Astrocyte (in vitro differentiated cells and primary cell): ENCODE measurements at regions not wholly inside any gene's neighbourhood (a gene's known extent, or its start where the extent isn't known, plus 50 kb on each side); places are given as distances from the start of the nearest gene placed in this dataset.

Source experiments
- DNase-seq: peaks from one replicate; pipeline ENCODE4 v3.0.0-alpha.2; 2010; ENCODE audit warnings: low read depth
- FAIRE-seq: peaks from 2 replicates; lab custom pipeline; 2011; peaks lifted over from hg19 to GRCh38; lab: Jason Lieb, UNC
- H2AFZ ChIP-seq: 2 replicates; pipeline ENCODE4 v1.6.0; 2012; ENCODE audit warnings: low read depth, low read length, inconsistent platforms
- H3K27ac ChIP-seq: 2 replicates; pipeline ENCODE4 v1.5.1; 2011; ENCODE audit warnings: low read depth, low read length, inconsistent platforms
- H3K27me3 ChIP-seq: 2 replicates; pipeline ENCODE4 v1.6.0; 2011; ENCODE audit warnings: low read length, inconsistent platforms; ENCODE audit not compliant: insufficient read depth
- H3K36me3 ChIP-seq: 2 replicates; pipeline ENCODE4 v1.5.1; 2011; ENCODE audit warnings: low read length, inconsistent platforms; ENCODE audit not compliant: insufficient read depth
- H3K4me1 ChIP-seq: 2 replicates; pipeline ENCODE4 v1.5.1; 2011; ENCODE audit warnings: low read length, inconsistent platforms; ENCODE audit not compliant: insufficient read depth
- H3K4me2 ChIP-seq: 2 replicates; pipeline ENCODE4 v1.6.0; 2012; ENCODE audit warnings: low read length, inconsistent platforms
- H3K4me3 ChIP-seq: 2 replicates; pipeline ENCODE4 v1.5.1; 2011; ENCODE audit warnings: low read depth, mild to moderate bottlenecking, low read length, inconsistent platforms; ENCODE audit not compliant: insufficient read depth
- H3K79me2 ChIP-seq: 2 replicates; pipeline ENCODE4 v1.6.0; 2012; ENCODE audit warnings: mild to moderate bottlenecking, low read length, inconsistent platforms; ENCODE audit not compliant: insufficient read depth
- H3K9ac ChIP-seq: 2 replicates; pipeline ENCODE4 v1.6.0; 2012; ENCODE audit warnings: mild to moderate bottlenecking, low read length, inconsistent platforms
- H3K9me3 ChIP-seq: 2 replicates; pipeline ENCODE4 v1.5.1; 2012; ENCODE audit warnings: low read depth, mild to moderate bottlenecking, low read length, inconsistent platforms; ENCODE audit not compliant: insufficient read depth
- H4K20me1 ChIP-seq: 2 replicates; pipeline ENCODE4 v1.6.0; 2012; ENCODE audit warnings: low read length, inconsistent platforms; ENCODE audit not compliant: insufficient read depth
- H3K27ac Mint-ChIP-seq: one replicate; pipeline ENCODE4 v1.8.0; 2021; ENCODE audit warnings: mild to moderate bottlenecking, mixed read lengths; ENCODE audit not compliant: unreplicated experiment
- H3K27me3 Mint-ChIP-seq: one replicate; pipeline ENCODE4 v1.8.0; 2021; ENCODE audit warnings: low read depth, mixed read lengths; ENCODE audit not compliant: unreplicated experiment
- H3K36me3 Mint-ChIP-seq: one replicate; pipeline ENCODE4 v1.8.0; 2021; ENCODE audit warnings: low read depth, mixed read lengths; ENCODE audit not compliant: unreplicated experiment
- H3K4me1 Mint-ChIP-seq: one replicate; pipeline ENCODE4 v1.8.0; 2021; ENCODE audit warnings: low read depth, mixed read lengths; ENCODE audit not compliant: unreplicated experiment
- H3K4me3 Mint-ChIP-seq: one replicate; pipeline ENCODE4 v1.8.0; 2021; ENCODE audit warnings: mild to moderate bottlenecking, moderate library complexity, mixed read lengths; ENCODE audit not compliant: unreplicated experiment
- H3K9me3 Mint-ChIP-seq: one replicate; pipeline ENCODE4 v1.8.0; 2021; ENCODE audit warnings: mild to moderate bottlenecking, mixed read lengths; ENCODE audit not compliant: unreplicated experiment
- CTCF ChIP-seq: IDR thresholded peaks from 2 replicates; pipeline ENCODE4 v1.5.1; 2011; ENCODE audit warnings: low read depth, mild to moderate bottlenecking, inconsistent platforms, low read length, moderate library complexity; ENCODE audit not compliant: insufficient read depth
- EZH2 ChIP-seq: IDR thresholded peaks from 2 replicates; pipeline ENCODE4 v1.6.1; 2012; ENCODE audit warnings: mild to moderate bottlenecking, low read length, inconsistent platforms; ENCODE audit not compliant: insufficient read depth

GRCh38 chr7:85931919-85932318 is 711.8 kb upstream of the GRM3 start:
- Histone ChIP-seq H3K79me2 (no peaks in the 10 kb centered on the region), H3K4me3 (no peak overlapping the region), H3K4me2 (no peak overlapping the region), H4K20me1 (no peaks in the 10 kb centered on the region), H3K4me1 (no peaks in the 10 kb centered on the region), H3K27me3 (no peaks in the 10 kb centered on the region), H3K36me3 (no peaks in the 10 kb centered on the region), H3K9me3 (no peaks in the 10 kb centered on the region), H2AFZ (no peak overlapping the region), H3K9ac (no peak overlapping the region), H3K27ac (no peak overlapping the region)
- DNase-seq (no peak), FAIRE-seq (no peak)
- Mint-ChIP-seq H3K36me3 (no peaks in the 10 kb centered on the region), H3K4me3 (no peak overlapping the region), H3K4me1 (no peaks in the 10 kb centered on the region), H3K27ac (no peak overlapping the region), H3K27me3 (no peaks in the 10 kb centered on the region), H3K9me3 (peaks cover 7% of the 10 kb centered on the region)
- TF ChIP-seq EZH2 = no peak

- Histone ChIP-seq H4K20me1 (no peaks in the 10 kb centered on the region), H3K4me3 (no peak overlapping the region), H3K27ac (no peak overlapping the region), H3K9me3 (no peaks in the 10 kb centered on the region), H3K4me1 (no peaks in the 10 kb centered on the region), H3K27me3 (no peaks in the 10 kb centered on the region), H3K36me3 (no peaks in the 10 kb centered on the region), H2AFZ (no peak overlapping the region), H3K9ac (no peak overlapping the region), H3K79me2 (no peaks in the 10 kb centered on the region), H3K4me2 (no peak overlapping the region)
- Mint-ChIP-seq H3K27ac (no peak overlapping the region), H3K36me3 (no peaks in the 10 kb centered on the region), H3K9me3 (peaks cover 7% of the 10 kb centered on the region), H3K4me1 (no peaks in the 10 kb centered on the region), H3K27me3 (no peaks in the 10 kb centered on the region), H3K4me3 (no peak overlapping the region)
- TF ChIP-seq EZH2 (no peak), CTCF (no peak)
- FAIRE-seq (no peak), DNase-seq (no peak)
These were observed 715.2 kb upstream of the GRM3 start for GRCh38 chr7:85928500-85928899.

GRCh38 chr7:85927226-85927625 is 716.5 kb upstream of the GRM3 start:
- Histone ChIP-seq H2AFZ (no peak overlapping the region), H3K27me3 (no peaks in the 10 kb centered on the region), H3K4me2 (no peak overlapping the region), H3K27ac (no peak overlapping the region), H3K4me1 (no peaks in the 10 kb centered on the region), H4K20me1 (no peaks in the 10 kb centered on the region), H3K79me2 (no peaks in the 10 kb centered on the region), H3K4me3 (no peak overlapping the region), H3K9me3 (no peaks in the 10 kb centered on the region), H3K9ac (no peak overlapping the region), H3K36me3 (no peaks in the 10 kb centered on the region)
- no peaks in the 10 kb centered on the region for H3K36me3 Mint-ChIP-seq
- FAIRE-seq = no peak
- peaks cover 4% of the 10 kb centered on the region for H3K9me3 Mint-ChIP-seq
- no peak overlapping the region for H3K4me3 Mint-ChIP-seq
- H3K4me1 Mint-ChIP-seq = no peaks in the 10 kb centered on the region
- TF ChIP-seq CTCF = no peak
- no peak for TF ChIP-seq EZH2
- no peak overlapping the region for H3K27ac Mint-ChIP-seq
- DNase-seq = no peak
- H3K27me3 Mint-ChIP-seq = no peaks in the 10 kb centered on the region
